Tibial artery (tissue), 4 donors: ENCODE measurements at regions not wholly inside any gene's neighbourhood (a gene's known extent, or its start where the extent isn't known, plus 50 kb on each side); places are given as distances from the start of the nearest gene placed in this dataset.

Source experiments
- DNase-seq, 2 donors: peaks; one replicate each; pipeline ENCODE4 v3.0.0-alpha.2; 2019
- H3K27ac ChIP-seq, 2 donors: fragments of 200-600 bp; sonication (generic) in 1 of 2; 1 replicate in 1 of 2; 2 replicates in 1 of 2; pipeline ENCODE4 v1.5.1; 2018 to 2019; ENCODE audit warnings: mild to moderate bottlenecking in 1 of 2
- H3K27me3 ChIP-seq, 2 donors: fragments of 200-600 bp; sonication (generic) in 1 of 2; one replicate each; pipeline versions ENCODE4 v1.5.1 to v1.6.0; 2016 to 2019
- H3K36me3 ChIP-seq, 3 donors: fragments of 200-600 bp; sonication (generic) in 2 of 3; one replicate each; pipeline ENCODE4 v1.5.1; 2016 to 2019; ENCODE audit warnings: mild to moderate bottlenecking in 2 of 3
- H3K4me1 ChIP-seq, 4 donors: fragments of 200-600 bp; sonication (generic) in 2 of 4; 1 replicate in 3 of 4; 2 replicates in 1 of 4; pipeline ENCODE4 v1.5.1; 2016 to 2019
- H3K4me3 ChIP-seq, 2 donors: fragments of 200-600 bp; sonication (generic) in 1 of 2; 1 replicate in 1 of 2; 2 replicates in 1 of 2; pipeline ENCODE4 v1.5.1; 2018 to 2019; ENCODE audit warnings: mild to moderate bottlenecking in 2 of 2
- H3K9me3 ChIP-seq, 3 donors: fragments of 200-600 bp; sonication (generic) in 1 of 3; one replicate each; pipeline ENCODE4 v1.5.1; 2016 to 2019
- CTCF ChIP-seq, 2 experiments: fragments of 200-600 bp in 1 of 2; fragments of 450-650 bp in 1 of 2; IDR thresholded peaks; one replicate each; pipeline ENCODE4 v1.5.1; 2017 to 2019; ENCODE audit warnings: antibody characterized with exemption in 2 of 2, mild to moderate bottlenecking in 1 of 2, moderate library complexity in 1 of 2
- intact Hi-C: fragments of 100-400 bp; cut with DNase I; formaldehyde crosslinking; loops from one replicate; pipeline ENCODE4 v1.15.0; 2023; ENCODE audit warnings: low total_unique reads

- no peak for TF ChIP-seq CTCF (IDR thresholded peaks at IDR 0.05)
- Histone ChIP-seq H3K27me3 (no peaks in the 10 kb centered on the region), H3K36me3 (no peaks in the 10 kb centered on the region), H3K4me3 (no peak overlapping the region), H3K4me1 (peaks cover 0 to 94% (median 63%) of the 10 kb centered on the region in 4 donors), H3K27ac (peak overlapping the region; percentile 64 to 76), H3K9me3 (no peaks in the 10 kb centered on the region)
- no peak for DNase-seq
- intact Hi-C loops = no loop called here
Observed at GRCh38 chr1:56070601-56071000, 508.8 kb downstream of the PLPP3 start.

GRCh38 chr1:56069824-56070223, 509.5 kb downstream of the PLPP3 start:
- DNase-seq = no peak
- H3K4me1 ChIP-seq = peaks cover 0 to 99% (median 65%) of the 10 kb centered on the region in 4 donors
- H3K36me3 ChIP-seq = no peaks in the 10 kb centered on the region
- TF ChIP-seq CTCF (IDR thresholded peaks at IDR 0.05) = no peak
- H3K27me3 ChIP-seq = no peaks in the 10 kb centered on the region
- H3K27ac ChIP-seq = peak overlapping the region; percentile 64 to 76
- H3K4me3 ChIP-seq = no peak overlapping the region
- H3K9me3 ChIP-seq = no peaks in the 10 kb centered on the region
- intact Hi-C loops = no loop called here

DNA sequence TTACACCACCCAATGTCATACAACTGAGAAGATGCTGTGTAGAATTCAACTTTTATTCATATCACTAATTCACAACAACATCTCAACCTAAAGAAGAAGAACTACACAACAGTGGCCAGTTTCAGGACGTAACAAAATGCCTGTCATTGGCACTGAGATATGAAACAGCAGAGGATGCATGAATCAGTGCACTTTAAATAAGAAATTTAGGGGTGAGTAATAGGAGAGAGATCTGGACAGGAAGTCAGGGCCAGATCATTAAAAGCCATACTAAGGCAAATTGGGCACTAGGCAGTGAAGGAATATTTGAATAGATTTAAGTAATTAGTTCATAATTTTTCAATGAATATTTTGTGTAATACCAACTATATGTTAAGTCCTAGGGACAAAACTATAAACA, 510.5 kb downstream of the PLPP3 start:
- Histone ChIP-seq H3K9me3 (no peaks in the 10 kb centered on the region), H3K36me3 (no peaks in the 10 kb centered on the region), H3K4me1 (peaks cover 0 to 98% (median 62%) of the 10 kb centered on the region in 4 donors), H3K27me3 (no peaks in the 10 kb centered on the region), H3K4me3 (no peak overlapping the region), H3K27ac (peak overlapping the region; percentile 64 to 76)
- TF ChIP-seq CTCF (IDR thresholded peaks at IDR 0.05) = no peak
- intact Hi-C loops = no loop called here
- no peak for DNase-seq

- intact Hi-C loops = no loop called here
- no peak overlapping the region for H3K4me3 ChIP-seq
- TF ChIP-seq CTCF (IDR thresholded peaks at IDR 0.05) = no peak
- no peaks in the 10 kb centered on the region for H3K9me3 ChIP-seq
- H3K27ac ChIP-seq = peak overlapping the region; percentile 64 to 76
- H3K27me3 ChIP-seq = no peaks in the 10 kb centered on the region
- peaks cover 0 to 91% (median 56%) of the 10 kb centered on the region in 4 donors for H3K4me1 ChIP-seq
- no peaks in the 10 kb centered on the region for H3K36me3 ChIP-seq
- DNase-seq = no peak
Observed at GRCh38 chr1:56068210-56068609, 511.2 kb downstream of the PLPP3 start.

- H3K27ac ChIP-seq = peak overlapping the region in 1 of 2 donors; percentile 76
- intact Hi-C loops = no loop called here
- no peaks in the 10 kb centered on the region for H3K27me3 ChIP-seq
- no peaks in the 10 kb centered on the region for H3K36me3 ChIP-seq
- H3K4me3 ChIP-seq = no peak overlapping the region
- H3K4me1 ChIP-seq = peaks cover 0 to 66% (median 33%) of the 10 kb centered on the region in 4 donors
- H3K9me3 ChIP-seq = no peaks in the 10 kb centered on the region
- no peak for DNase-seq
- TF ChIP-seq CTCF (IDR thresholded peaks at IDR 0.05) = no peak
Observed at GRCh38 chr1:56065729-56066128, 513.6 kb downstream of the PLPP3 start.

DNA sequence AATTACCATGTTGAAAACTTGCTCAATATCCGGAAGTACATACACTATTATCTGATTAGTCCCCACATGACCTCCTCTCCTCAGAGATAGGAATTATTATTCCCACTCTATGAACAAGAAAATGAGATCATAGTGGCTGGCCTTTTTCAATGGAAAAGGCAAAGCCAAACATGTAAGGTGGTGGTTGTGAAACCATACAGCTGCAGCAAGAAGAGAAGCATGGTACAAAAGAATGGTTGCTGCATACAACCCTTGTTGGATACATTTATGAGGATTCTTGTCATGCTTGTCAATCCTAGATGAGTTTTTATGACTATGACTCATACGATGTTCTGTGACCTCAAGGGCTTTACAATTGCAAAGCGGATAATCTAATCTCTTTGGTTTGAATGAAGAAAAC, 514.7 kb downstream of the PLPP3 start:
- no peaks in the 10 kb centered on the region for H3K27me3 ChIP-seq
- no peak overlapping the region for H3K4me3 ChIP-seq
- intact Hi-C loops = no loop called here
- DNase-seq = no peak
- no peaks in the 10 kb centered on the region for H3K36me3 ChIP-seq
- no peaks in the 10 kb centered on the region for H3K9me3 ChIP-seq
- peaks cover 0 to 57% (median 26%) of the 10 kb centered on the region in 4 donors for H3K4me1 ChIP-seq
- no peak overlapping the region for H3K27ac ChIP-seq
- no peak for TF ChIP-seq CTCF (IDR thresholded peaks at IDR 0.05)
